HL-60 (cell line): ENCODE measurements at regions not wholly inside any gene's neighbourhood (a gene's known extent, or its start where the extent isn't known, plus 50 kb on each side); places are given as distances from the start of the nearest gene placed in this dataset.

ENCODE experiments used
- CTCF ChIP-seq: IDR thresholded peaks from one replicate; pipeline ENCODE4 v1.5.1; 2011; ENCODE audit warnings: low read length, control low read depth, inconsistent platforms; ENCODE audit not compliant: insufficient read depth
- POLR2AphosphoS5 ChIP-seq: IDR thresholded peaks from 2 replicates; pipeline ENCODE4 v1.6.1; 2012; ENCODE audit warnings: low read depth
- REST ChIP-seq: IDR thresholded peaks from 2 replicates; pipeline ENCODE4 v1.6.1; 2012; ENCODE audit warnings: low read depth; ENCODE audit not compliant: insufficient replicate concordance

DNA sequence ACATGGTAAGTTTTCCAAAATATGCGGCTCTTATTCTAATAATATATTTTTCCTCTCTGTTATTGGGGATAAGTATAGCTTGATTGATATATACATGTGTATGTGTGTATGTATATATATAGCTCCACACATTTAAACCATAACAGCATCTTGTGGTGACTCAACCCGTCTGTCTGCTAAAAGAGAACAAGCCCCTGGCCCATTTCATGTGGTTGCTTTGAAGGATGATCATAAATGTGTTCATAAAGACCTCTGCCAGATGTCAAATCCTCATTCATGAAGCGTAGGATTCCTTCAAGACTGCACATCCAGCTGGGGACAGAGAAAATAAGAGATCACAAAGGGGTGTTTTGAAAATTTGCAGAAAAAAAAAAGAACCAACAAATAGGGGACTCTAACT, 79.3 kb downstream of the RHOB start:
- TF ChIP-seq CTCF (no peak), POLR2AphosphoS5 (no peak), REST (no peak)
